Kidney tubule cell (primary cell): ENCODE measurements at regions not wholly inside any gene's neighbourhood (a gene's known extent, or its start where the extent isn't known, plus 50 kb on each side); places are given as distances from the start of the nearest gene placed in this dataset.

Experiments used
- DNase-seq: peaks from one replicate; pipeline ENCODE4 v3.0.0-alpha.2; 2018; ENCODE audit warnings: low spot score

- DNase-seq: no peak
These were observed 75.8 kb upstream of the SOD3 start for GRCh38 chr4:24719615-24720014.

- no peak for DNase-seq
These were observed 74.9 kb upstream of the SOD3 start for GRCh38 chr4:24720436-24720835.

GRCh38 chr4:24720979-24721378, 74.4 kb upstream of the SOD3 start:
- DNase-seq: no peak

- DNase-seq: no peak
These were observed 73.3 kb upstream of the SOD3 start for GRCh38 chr4:24722026-24722568.

- no peak for DNase-seq
These were observed 67.8 kb upstream of the SOD3 start for GRCh38 chr4:24727390-24728224.

GRCh38 chr4:24729119-24729730, 66.1 kb upstream of the SOD3 start:
- DNase-seq: no peak

- DNase-seq: no peak
These were observed 64.9 kb upstream of the SOD3 start for GRCh38 chr4:24730256-24731001.

- DNase-seq: no peak
These were observed 63.9 kb upstream of the SOD3 start for GRCh38 chr4:24731448-24731847.

GRCh38 chr4:24734511-24734910, 60.9 kb upstream of the SOD3 start:
- no peak for DNase-seq

- peak; percentile 38 for DNase-seq
These were observed 59.3 kb upstream of the SOD3 start for GRCh38 chr4:24736066-24736465.

- no peak for DNase-seq
These were observed 53.5 kb upstream of the SOD3 start for GRCh38 chr4:24741910-24742309.

GRCh38 chr4:24742335-24742734, 53.0 kb upstream of the SOD3 start:
- DNase-seq: no peak

- DNase-seq: no peak
These were observed 52.6 kb upstream of the SOD3 start for GRCh38 chr4:24742773-24743172.

GRCh38 chr4:24743206-24743605, 52.2 kb upstream of the SOD3 start:
- no peak for DNase-seq

- DNase-seq: no peak
These were observed 51.4 kb upstream of the SOD3 start for GRCh38 chr4:24743927-24744326.

GRCh38 chr4:24745172-24745895, 50.0 kb upstream of the SOD3 start:
- DNase-seq: peak; percentile 40
